ENCODE measurements at regions not wholly inside any gene's neighbourhood (a gene's known extent, or its start where the extent isn't known, plus 50 kb on each side); places are given as distances from the start of the nearest gene placed in this dataset.

- Histone ChIP-seq H3K79me2 (ENCODE audit: control insufficient read depth, insufficient read depth, low read length) (no peaks in the 10 kb centered on the region), H3K4me3 (replicated peaks in 1 of 3; ENCODE audit: insufficient read depth in 1 of 3, low read depth in 1 of 3, low read length in 3 of 3) (no peak overlapping the region), H3K4me2 (ENCODE audit: insufficient read depth, low read length) (no peak overlapping the region), H4K20me1 (replicated peaks; ENCODE audit: control insufficient read depth, extremely low read depth, insufficient read depth, low read length) (no peaks in the 10 kb centered on the region), H3K9me3 (replicated peaks; ENCODE audit: control insufficient read depth, insufficient read depth, low read length) (peaks cover 4% of the 10 kb centered on the region), H3K27ac (ENCODE audit: insufficient read depth, low read depth, low read length) (no peak overlapping the region), H3K9me1 (replicated peaks; ENCODE audit: control insufficient read depth, extremely low read depth, insufficient read depth, low read length) (no peaks in the 10 kb centered on the region), H3K9ac (replicated peaks; ENCODE audit: extremely low read depth, insufficient read depth, low read length) (no peak overlapping the region), H3K36me3 (ENCODE audit: control insufficient read depth in 2 of 2, extremely low read depth in 1 of 2, insufficient read depth in 2 of 2, low read length in 2 of 2) (no peaks in the 10 kb centered on the region), H3K27me3 (ENCODE audit: control insufficient read depth in 2 of 2, insufficient read depth in 2 of 2, low read length in 2 of 2) (no peaks in the 10 kb centered on the region), H2AFZ (ENCODE audit: low read depth, low read length) (no peak overlapping the region), H3K4me1 (ENCODE audit: control insufficient read depth, extremely low read depth, insufficient read depth, low read length) (no peaks in the 10 kb centered on the region)
- TF ChIP-seq CTCF (IDR thresholded peaks at IDR 0.05; ENCODE audit: extremely low read depth in 1 of 2, insufficient read depth in 1 of 2, low read depth in 1 of 2, low read length in 2 of 2) (no peak), MAX (IDR thresholded peaks at IDR 0.05; ENCODE audit: insufficient read depth, insufficient read length) (no peak), POLR2AphosphoS5 (IDR thresholded peaks at IDR 0.05; ENCODE audit: insufficient read depth, low read depth, low read length) (no peak), EZH2 (IDR thresholded peaks at IDR 0.05; ENCODE audit: borderline replicate concordance, low read depth, low read length, severe bottlenecking) (no peak), MYC (IDR thresholded peaks at IDR 0.05; ENCODE audit: low read depth, low read length) (no peak), JUN (IDR thresholded peaks at IDR 0.05; ENCODE audit: borderline replicate concordance, insufficient read depth, insufficient read length, low read depth) (no peak), FOS (IDR thresholded peaks at IDR 0.05; ENCODE audit: borderline replicate concordance, insufficient read depth, low read length) (no peak), POLR2A (IDR thresholded peaks at IDR 0.05; ENCODE audit: low read depth, low read length) (no peak), GATA2 (IDR thresholded peaks at IDR 0.05; ENCODE audit: insufficient read depth, insufficient read length, low read depth, low read length) (no peak)
- FAIRE-seq = no peak
- BruUV-seq (replicated peaks) = no TSS peak
- dilution Hi-C loops (cut with MboI; ENCODE audit: extremely low pct_ligation_motif_present, low sequenced_read_pairs) (no loop called here), intact Hi-C loops (cut with micrococcal nuclease) (no loop called here)
- ChIA-PET POLR2A (no interaction called here), CTCF (no interaction called here)
- no peak for DNase-seq (ENCODE audit: low read depth, low spot score)
Measured at GRCh38 chr2:129762386-129763189, 216.9 kb upstream of the RAB6C start.
